ENCODE measurements at regions not wholly inside any gene's neighbourhood (a gene's known extent, or its start where the extent isn't known, plus 50 kb on each side); places are given as distances from the start of the nearest gene placed in this dataset.

DNA sequence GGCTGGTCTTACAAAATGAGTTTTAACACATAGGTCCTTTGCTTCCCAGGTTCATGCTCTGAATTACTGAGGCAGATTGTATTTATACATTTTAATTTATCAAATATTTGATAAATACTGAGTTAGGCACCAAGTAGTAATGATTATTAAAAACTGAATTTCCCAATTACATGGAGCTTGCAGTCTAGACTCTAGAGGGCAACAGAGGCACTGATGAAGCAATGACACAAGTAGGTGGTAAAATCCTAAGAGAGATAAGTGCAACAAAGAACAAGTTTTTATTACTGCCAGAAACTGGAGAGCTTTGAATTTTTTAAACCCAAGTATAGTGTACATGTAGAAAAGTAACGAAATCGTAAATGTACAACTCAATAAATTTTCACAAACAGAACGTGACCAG is 406.2 kb upstream of the RARB start:
- DNase-seq: no peak

DNA sequence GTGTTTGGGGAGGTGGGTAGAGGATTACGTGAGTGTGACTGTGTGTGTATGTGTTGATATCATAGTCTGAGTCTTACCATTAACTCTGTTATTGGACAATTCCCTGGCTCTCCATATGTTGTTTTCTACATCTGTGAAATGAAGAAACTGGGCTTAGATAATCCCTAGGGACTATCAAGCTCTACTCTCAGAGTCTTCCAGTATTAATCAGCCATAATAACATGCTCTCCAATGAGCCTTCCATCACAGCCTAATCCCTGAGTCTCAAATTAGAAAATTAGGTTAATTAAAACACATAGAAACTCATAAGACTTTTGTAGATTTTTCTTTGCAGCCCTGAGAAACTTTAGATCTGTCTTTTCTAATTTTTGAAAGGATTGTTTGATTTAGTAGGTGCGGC is 404.2 kb upstream of the RARB start:
- DNase-seq: no peak

GRCh38 chr3:25025236-25025635 is 402.8 kb upstream of the RARB start:
- DNase-seq: no peak

- DNase-seq: no peak
Observed at GRCh38 chr3:25027650-25028049, 400.4 kb upstream of the RARB start.

DNA sequence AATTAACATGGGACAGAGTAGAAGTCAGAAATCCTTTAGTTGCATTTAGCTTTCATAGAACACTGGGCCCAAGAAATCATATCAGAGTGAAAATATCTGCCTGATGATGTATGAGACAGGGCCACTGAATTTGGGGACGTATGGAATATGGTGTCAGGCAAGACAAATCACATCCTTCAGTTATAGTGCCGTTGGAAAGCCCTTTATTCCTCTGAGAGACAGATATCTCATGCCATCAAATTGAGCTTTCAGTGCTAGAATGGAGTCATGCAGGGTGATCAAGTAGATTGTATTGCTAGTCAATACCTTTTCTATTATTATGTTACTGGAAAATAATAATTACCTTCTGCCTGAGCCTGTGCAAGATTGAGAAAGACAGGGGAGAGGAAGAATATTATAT is 398.2 kb upstream of the RARB start:
- no peak for DNase-seq

- DNase-seq: no peak
Observed at GRCh38 chr3:25032344-25032743, 395.7 kb upstream of the RARB start.

DNA sequence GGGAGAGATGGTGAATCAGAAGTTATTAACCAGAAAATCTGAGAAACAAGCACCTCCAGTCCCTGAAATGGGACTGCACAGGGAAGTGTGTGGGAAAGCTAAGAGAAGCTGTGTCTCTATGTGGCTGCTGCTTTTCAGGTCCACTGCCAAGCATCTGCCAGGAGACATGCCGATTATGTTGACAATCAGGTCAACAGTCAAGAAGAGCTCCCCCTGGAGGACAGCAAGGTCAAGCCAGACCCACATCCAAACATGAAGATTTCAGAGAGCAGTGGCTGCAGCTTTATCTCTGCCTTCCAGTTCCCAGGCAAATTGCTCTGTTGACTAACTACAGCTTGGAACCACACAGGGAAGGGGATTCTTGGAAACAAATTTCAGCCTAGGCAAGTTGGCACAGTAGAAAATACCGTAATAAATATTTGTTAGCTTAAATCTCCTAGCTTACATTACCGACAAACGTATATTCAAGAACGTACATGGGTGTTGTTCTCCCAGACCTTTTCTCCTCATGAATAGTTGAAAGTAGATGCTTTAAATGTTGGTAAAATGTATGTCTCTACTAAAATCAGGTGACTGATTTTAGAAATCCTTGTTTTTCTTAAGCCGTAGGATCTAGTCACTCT is 394.5 kb upstream of the RARB start:
- DNase-seq: peak; percentile 36

- DNase-seq: no peak
Observed at GRCh38 chr3:25035526-25035925, 392.5 kb upstream of the RARB start.

GRCh38 chr3:25036633-25037032 is 391.4 kb upstream of the RARB start:
- DNase-seq: no peak

DNA sequence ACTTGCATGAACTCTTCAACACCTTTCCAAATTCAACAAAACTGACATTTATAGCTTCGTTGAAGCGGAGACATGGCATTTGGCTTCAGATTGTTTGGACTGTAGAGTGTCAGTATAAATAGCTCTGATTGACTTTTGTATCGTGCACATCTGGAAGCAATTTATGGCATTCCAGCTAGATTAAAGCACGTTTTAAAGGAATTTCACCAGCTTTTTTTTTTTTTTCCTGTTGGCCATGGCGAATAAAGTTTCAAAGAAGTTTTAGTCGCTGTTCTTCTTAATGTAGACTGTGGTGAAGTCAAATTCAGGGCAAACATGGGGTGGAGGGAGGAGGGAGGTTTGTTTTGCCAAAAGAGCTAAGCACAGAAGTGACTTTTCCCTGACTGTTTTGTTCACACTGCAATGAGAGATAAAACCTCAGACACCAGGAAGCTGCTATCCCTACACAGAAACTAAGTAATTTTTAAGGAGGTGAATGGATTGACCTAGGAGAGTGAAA is 391.0 kb upstream of the RARB start:
- DNase-seq: no peak

DNA sequence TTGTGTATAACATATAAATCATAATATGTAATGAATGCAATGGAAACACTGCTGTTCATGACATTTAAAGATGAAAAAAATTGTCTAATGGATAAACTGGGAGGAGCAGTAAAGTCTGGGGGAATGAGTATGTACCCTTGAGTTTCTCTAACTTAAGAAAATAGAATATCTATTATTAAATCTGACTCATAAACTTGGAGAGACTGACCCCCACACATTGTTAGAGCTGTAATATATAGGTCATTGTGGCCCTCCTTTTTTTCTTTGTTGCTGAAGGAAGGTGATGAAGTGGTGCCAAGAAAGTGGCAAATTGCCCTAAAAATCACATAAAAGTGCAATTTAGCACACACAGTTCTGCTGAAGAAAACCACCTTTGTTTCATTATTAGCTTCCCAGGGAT is 389.8 kb upstream of the RARB start:
- no peak for DNase-seq

- no peak for DNase-seq
Observed at GRCh38 chr3:25038922-25039321, 389.1 kb upstream of the RARB start.

- DNase-seq: no peak
Observed at GRCh38 chr3:25040748-25041147, 387.3 kb upstream of the RARB start.

GRCh38 chr3:25041871-25042584 is 386.0 kb upstream of the RARB start:
- DNase-seq: no peak

DNA sequence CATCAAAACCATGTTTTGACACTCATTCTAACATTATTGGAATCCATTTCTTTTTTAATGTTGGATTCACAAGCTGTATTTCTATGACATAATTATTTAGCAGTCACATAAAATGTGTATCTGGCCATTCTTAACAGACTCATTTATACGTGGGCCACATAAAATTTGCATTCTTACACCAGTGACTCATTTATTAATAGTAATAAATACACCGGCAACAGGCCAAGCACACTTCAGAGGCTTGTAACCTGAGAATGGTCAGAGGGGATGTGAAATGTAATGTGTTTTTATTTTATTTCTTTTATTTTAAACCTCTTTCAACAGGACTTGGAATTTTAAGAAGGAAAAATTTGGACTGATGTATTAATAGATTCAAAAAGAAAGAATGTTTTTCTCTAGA is 384.9 kb upstream of the RARB start:
- DNase-seq: no peak

- DNase-seq: no peak
Observed at GRCh38 chr3:25043749-25044148, 384.3 kb upstream of the RARB start.

DNA sequence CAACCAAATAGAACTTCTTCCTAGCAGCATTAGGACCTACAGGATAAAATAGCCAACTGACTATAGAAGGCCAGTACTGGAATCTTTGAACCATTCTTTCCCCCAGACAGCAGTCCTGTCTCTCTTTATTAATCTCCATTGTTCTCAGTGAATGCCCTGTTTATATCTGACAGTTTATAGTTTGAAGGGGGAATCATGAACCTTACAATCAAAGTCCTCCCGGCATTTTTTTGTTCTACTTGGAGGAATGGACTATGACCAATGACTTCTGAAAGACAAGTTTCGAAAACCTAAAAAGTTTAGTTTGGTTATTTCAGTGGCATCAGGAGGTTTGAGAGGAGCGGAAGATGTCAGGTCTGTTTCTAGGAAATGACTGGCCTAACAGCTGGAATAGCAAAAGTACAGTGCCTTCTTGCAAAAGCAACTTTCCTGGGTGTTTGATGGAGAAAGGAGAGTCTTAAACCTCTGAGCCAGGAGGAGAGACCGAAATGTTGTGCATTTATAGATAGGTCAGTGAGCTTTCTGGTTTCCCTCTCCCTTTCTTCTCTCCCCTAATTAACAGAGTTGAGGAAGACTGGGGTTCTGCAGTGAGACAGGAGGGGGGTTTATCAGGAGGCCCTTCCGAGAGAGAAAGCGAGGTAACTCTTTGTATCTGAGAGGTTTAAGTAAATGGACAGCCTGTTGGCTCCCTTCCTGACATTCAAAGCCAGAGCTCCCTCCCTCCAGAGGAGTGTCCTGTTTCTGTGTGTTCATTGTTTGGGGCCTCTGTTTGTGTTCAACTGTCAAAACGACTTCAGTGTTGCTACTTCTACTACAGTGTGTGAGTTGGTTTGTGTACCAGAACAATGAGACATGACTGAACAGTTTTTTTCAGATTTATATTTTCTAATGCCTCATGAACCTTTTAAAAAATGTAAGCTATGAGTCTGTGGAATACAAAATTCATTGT is 383.0 kb upstream of the RARB start:
- no peak for DNase-seq

- DNase-seq: no peak
Observed at GRCh38 chr3:25046911-25047771, 380.9 kb upstream of the RARB start.

DNA sequence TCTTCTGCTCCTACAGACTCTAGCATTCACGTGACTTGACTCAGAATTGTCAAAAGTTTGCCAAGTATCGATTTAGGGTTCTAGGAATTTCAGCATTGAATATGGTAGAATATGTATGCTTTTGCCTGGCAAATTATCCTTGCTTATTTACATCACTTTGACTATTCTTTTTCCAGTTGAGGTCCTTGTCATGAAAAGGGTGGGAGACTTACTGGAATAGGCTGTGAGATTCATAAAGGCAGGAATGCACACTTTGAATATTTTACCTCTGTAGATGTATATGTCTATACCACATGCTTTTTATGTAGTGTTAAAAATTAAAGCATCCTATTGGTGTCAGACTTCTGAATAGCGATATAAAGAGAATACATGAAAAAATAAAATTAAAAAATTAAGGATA is 378.8 kb upstream of the RARB start:
- DNase-seq: no peak

- no peak for DNase-seq
Observed at GRCh38 chr3:25053360-25053759, 374.7 kb upstream of the RARB start.

GRCh38 chr3:25056036-25056755 is 371.9 kb upstream of the RARB start:
- no peak for DNase-seq

DNA sequence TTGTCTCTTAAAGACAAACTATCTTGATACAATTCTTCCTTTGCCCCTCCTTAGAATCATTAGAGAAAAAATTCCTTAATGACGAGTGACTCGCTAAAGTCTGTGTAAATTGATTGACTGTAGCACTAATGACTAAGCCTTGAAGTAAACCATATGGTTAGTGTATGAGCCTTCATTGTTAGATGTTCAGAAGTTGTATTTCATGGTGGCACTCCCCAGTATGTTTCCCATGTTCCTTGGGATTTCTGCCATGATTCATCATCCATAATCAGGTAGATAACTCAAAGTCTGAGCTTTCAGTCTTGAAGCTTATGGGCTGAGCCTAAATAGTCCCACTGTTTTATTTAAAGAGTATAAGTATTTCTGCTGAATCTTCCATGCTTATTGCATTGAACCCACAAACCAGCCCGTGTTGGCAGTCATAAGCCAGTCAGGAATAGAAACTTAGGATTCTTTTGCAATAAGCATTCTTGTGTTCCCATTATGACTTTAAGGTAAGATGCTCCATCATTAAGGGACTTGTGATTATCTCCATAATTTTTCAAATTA is 371.2 kb upstream of the RARB start:
- no peak for DNase-seq

Data from inflammatory macrophage treated with lipopolysaccharide for 4 hours (primary cell).